GM12891 (cell line): ENCODE measurements at regions not wholly inside any gene's neighbourhood (a gene's known extent, or its start where the extent isn't known, plus 50 kb on each side); places are given as distances from the start of the nearest gene placed in this dataset.
"Not testable (repeated sequence)": the region's sequence is repeated elsewhere in the genome, so short reads cannot be mapped to it uniquely, and the experiment has no call there.

Experiments used
- DNase-seq: peaks from one replicate; pipeline ENCODE4 v3.0.0; 2011; ENCODE audit warnings: low spot score; ENCODE audit not compliant: insufficient read length
- FAIRE-seq: peaks from 2 replicates; lab custom pipeline; 2011; peaks lifted over from hg19 to GRCh38; lab: Jason Lieb, UNC
- PAX5 ChIP-seq: IDR thresholded peaks from 2 replicates; pipeline ENCODE4 v1.6.1; 2011; ENCODE audit warnings: low read length, moderate library complexity, mild to moderate bottlenecking; ENCODE audit not compliant: insufficient read depth, severe bottlenecking
- POLR2A ChIP-seq: IDR thresholded peaks from 2 replicates; pipeline ENCODE4 v1.6.1; 2011; ENCODE audit warnings: low read depth, low read length, control low read depth
- POLR2AphosphoS5 ChIP-seq: IDR thresholded peaks from 2 replicates; pipeline ENCODE4 v1.6.1; 2011; ENCODE audit warnings: low read depth, low read length, control low read depth
- POU2F2 ChIP-seq: IDR thresholded peaks from 2 replicates; pipeline ENCODE4 v1.6.1; 2011; ENCODE audit warnings: low read depth, mild to moderate bottlenecking, control low read depth, low read length, moderate library complexity
- SPI1 ChIP-seq: IDR thresholded peaks from 2 replicates; pipeline ENCODE4 v1.6.1; 2011; ENCODE audit warnings: low read depth, low read length, control low read depth
- TAF1 ChIP-seq: IDR thresholded peaks from 2 replicates; pipeline ENCODE4 v1.6.1; 2011; ENCODE audit warnings: low read depth, low read length, control low read depth

DNA sequence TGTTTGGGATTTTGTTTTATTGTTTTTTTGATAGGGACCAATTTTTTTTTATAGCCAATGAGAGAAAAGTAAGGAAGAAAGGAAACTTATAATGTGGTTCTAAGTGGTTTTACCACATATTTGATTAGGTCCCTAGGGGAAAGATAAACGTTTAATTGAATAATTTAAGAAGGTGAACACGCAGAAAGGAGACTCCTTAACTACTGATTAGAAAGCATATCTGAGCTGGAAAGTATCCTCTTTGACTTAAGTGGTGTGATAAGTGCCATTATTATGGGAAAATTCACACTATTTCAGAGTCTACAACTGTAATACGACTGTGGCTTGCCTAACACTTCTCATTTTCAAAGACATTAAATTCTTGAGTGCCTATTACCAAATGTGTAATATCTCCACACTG is 106.5 kb upstream of the GRAMD1B start:
- no peak for DNase-seq
- TF ChIP-seq POLR2A (no peak), PAX5 (no peak), SPI1 (no peak), POLR2AphosphoS5 (no peak), POU2F2 (no peak), TAF1 (no peak)

DNA sequence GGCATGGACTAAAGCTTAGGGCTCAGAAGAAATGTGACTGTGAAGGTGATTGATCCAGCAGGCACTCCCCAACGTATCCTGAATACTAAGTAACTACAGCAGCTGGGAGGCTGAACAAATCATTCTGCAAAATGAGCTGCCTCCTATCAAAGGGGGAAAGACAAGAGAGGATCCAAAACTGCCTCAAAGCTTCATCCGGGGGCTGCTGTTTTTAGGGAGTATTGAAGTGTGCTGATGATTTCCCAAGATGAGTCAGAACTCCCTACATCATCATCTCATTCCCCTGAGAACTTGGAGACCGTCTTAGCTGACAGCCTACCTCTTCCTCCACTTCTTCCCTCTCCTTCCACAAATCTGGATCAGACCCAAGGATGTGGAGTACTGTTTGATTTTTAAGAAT is 108.4 kb upstream of the GRAMD1B start:
- FAIRE-seq: no peak
- no peak for TF ChIP-seq POLR2A
- no peak for TF ChIP-seq PAX5
- TF ChIP-seq POU2F2: no peak
- TF ChIP-seq SPI1: no peak
- no peak for TF ChIP-seq POLR2AphosphoS5
- no peak for TF ChIP-seq TAF1

More for the DNA sequence above, 106.5 kb upstream of the GRAMD1B start:
- FAIRE-seq: no peak

DNA sequence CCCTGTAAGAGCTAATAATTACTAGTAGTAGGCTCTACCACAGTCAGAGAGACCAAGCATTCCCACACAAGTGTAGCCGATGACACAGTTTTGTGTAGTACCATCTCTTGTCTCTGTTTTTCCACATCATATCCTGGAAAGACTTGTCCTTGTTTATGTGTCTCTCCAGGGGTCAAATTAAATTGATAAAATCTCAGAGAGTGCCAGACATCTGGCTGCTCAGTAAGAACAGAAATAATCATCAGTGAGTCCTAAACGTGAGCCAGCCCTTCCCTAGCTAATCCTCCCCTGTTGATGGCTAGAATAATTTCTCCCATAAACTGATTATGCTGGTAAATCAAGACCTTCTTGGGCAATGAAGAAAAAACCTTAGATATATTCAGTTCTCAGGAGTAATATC is 111.4 kb upstream of the GRAMD1B start:
- FAIRE-seq (no peak), DNase-seq (no peak)
- no peak for TF ChIP-seq TAF1
- no peak for TF ChIP-seq PAX5

More for the DNA sequence above, 108.4 kb upstream of the GRAMD1B start:
- DNase-seq: no peak

DNA sequence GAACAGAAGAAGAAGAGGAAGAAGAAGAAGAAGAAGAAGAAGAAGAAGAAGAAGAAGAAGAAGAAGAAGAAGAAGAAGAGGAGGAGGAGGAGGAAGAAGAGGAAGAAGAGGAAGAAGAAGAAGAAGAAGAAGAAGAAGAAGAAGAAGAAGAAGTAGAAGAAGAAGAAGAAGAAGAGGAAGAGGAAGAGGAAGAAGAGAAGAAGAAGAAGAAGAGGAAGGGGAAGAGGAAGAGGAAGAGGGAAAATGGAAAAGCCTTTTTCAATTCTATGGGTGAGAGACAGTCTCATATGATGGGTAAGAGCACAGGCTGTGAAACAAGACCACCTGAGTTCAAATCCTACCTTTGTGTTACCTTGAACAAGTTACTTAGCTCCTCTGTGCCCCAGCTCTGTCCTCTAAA is 111.9 kb upstream of the GRAMD1B start:
- not testable (repeated sequence) for DNase-seq

DNA sequence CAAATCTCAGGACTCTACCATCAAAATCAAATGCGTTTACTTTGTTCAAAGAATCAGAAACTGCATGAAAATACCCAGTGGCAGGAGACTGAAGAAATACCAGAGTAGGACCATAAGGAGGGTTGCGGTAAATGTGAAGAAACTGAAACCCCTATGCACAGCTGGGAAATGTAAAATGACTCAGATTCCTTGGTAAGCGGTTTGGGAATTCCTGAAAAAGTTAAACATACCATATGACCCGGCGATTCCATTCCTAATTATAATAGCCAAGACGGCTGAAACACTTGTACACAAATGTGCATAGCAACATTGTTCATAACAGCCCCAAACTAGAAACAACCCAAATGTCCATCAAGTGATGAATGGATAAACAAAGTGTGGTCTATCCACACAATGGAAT is 114.1 kb upstream of the GRAMD1B start:
- DNase-seq (no peak), FAIRE-seq (no peak)
- no peak for TF ChIP-seq POLR2AphosphoS5
- TF ChIP-seq PAX5: no peak
- no peak for TF ChIP-seq SPI1
- no peak for TF ChIP-seq POLR2A
- TF ChIP-seq POU2F2: no peak
- TF ChIP-seq TAF1: no peak

More for the DNA sequence above, 111.9 kb upstream of the GRAMD1B start:
- FAIRE-seq: not testable (repeated sequence)

DNA sequence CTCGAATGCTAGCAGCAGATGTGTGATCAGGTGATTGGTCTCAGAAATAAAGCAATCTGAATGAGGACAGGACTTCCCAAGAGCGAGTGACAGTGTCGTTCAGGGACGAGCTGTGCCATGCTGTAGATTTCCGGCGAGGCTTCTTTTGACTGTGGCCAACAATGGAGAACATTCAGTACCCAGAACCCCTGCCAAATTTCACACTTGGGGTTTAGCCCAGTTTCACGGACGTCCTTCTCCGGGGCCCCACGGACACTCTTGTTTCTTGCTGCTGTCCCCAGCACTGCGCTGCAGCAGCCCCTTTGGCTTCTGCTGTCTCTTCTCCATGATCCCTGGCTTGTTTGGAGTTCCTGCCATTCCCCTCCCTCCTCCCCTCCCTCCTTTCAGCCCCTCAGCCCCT is 115.1 kb upstream of the GRAMD1B start:
- FAIRE-seq: no peak
- TF ChIP-seq POU2F2: no peak
- no peak for TF ChIP-seq SPI1
- TF ChIP-seq TAF1: no peak
- no peak for TF ChIP-seq POLR2AphosphoS5
- no peak for TF ChIP-seq POLR2A
- TF ChIP-seq PAX5: no peak
- no peak for DNase-seq

DNA sequence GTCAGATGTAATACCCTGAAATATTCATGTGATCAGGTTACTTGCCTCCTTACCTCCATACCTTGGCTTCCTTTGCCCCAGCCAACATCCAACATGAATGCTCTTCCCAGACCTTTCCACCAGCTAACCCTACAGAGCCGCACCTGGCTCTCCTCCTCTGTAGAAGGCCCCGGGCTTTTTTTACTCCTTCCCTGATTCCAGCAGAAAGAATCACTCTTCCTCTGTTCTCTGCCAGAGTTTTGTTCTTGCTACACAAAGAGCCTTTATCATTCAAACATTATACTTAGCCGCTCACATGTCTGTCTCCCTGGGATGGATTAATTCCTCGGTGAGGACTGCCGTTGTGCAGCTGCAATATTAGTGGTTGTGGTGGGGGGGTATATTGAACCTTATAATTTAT is 116.8 kb upstream of the GRAMD1B start:
- TF ChIP-seq TAF1: no peak
- no peak for TF ChIP-seq POLR2A
- TF ChIP-seq SPI1: no peak
- no peak for TF ChIP-seq POLR2AphosphoS5
- no peak for TF ChIP-seq POU2F2
- no peak for TF ChIP-seq PAX5
- no peak for FAIRE-seq
- DNase-seq: no peak

DNA sequence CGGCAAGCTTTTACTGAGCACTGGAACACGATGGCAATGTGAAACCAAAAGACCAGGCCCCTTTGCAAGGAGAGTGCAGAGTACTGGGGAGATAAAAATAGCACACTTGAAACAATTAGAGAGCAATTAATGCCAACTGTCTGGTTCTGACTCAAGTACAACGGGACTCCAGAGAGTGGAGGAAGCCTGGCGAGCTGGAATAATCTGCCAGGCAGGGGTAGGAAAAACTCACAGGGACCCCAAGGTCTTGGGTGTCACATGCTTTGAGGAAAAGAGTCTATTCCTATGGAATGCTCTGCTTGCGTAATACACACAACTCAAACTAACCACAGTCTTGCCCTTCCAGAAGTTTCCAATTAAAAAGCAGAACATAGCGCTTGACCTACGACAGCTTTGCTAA is 113.0 kb upstream of the CLMP start:
- TF ChIP-seq TAF1 (no peak), POU2F2 (no peak), POLR2A (no peak), PAX5 (no peak), POLR2AphosphoS5 (no peak), SPI1 (no peak)
- no peak for DNase-seq
- no peak for FAIRE-seq

DNA sequence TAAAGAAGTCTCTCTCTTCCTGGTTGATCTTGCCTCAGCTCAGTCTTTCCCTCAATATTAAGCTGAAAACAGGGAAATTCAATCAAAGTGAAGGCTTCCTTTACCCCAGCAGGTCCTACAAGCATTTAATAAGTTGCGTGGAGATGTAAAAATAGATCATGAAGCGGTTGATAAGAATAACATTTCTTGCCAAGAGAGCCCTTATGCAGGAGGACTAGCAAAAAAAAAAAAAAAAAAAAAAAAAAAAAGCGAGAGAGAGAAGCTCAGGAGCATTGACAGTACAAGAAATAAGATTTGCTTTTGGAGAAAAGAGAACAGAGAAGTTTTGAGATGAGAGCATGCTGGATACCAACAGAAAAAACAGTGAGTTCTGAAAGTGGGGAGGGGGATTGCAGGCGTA is 112.2 kb upstream of the CLMP start:
- FAIRE-seq (no peak), DNase-seq (no peak)
- TF ChIP-seq PAX5 (no peak), POLR2AphosphoS5 (no peak)

DNA sequence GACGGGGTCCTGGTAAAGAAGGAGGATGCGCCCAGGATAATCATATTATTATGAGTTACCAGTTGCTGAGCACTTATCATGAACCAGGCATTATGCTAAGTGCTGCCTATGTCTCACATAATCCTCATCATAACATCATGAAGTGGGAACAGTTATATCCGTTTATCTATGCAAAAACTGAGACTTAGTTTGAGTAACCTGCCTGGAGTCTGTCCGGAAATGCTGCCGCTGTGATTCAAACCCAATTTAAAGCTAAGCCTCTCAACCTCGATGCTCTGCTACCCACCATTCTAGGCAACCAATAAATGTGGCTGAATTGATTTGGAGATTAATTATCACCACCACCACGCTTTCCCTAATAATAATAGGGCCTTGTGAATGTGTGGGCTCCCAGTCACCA is 111.5 kb upstream of the CLMP start:
- DNase-seq (no peak), FAIRE-seq (no peak)
- no peak for TF ChIP-seq SPI1
- no peak for TF ChIP-seq POU2F2
- no peak for TF ChIP-seq PAX5
- TF ChIP-seq POLR2AphosphoS5: no peak
- no peak for TF ChIP-seq TAF1
- TF ChIP-seq POLR2A: no peak
